Mesenchymal stem cell (in vitro differentiated cells and primary cell): ENCODE measurements at regions not wholly inside any gene's neighbourhood (a gene's known extent, or its start where the extent isn't known, plus 50 kb on each side); places are given as distances from the start of the nearest gene placed in this dataset.

Experiments used
- DNase-seq: peaks from one replicate; pipeline ENCODE4 v3.0.0-alpha.2; 2013
- H2AFZ ChIP-seq: one replicate; pipeline ENCODE4 v1.6.1; 2013; ENCODE audit warnings: low read depth, mild to moderate bottlenecking, control low read depth, inconsistent platforms, low read length, moderate library complexity
- H2AK5ac ChIP-seq: 2 replicates; pipeline ENCODE4 v1.6.1; 2013; ENCODE audit warnings: low read length, moderate library complexity, mild to moderate bottlenecking, inconsistent platforms; ENCODE audit not compliant: severe bottlenecking
- H2BK120ac ChIP-seq: one replicate; pipeline ENCODE4 v1.6.1; 2013; ENCODE audit warnings: low read depth, mild to moderate bottlenecking, inconsistent platforms, low read length, moderate library complexity
- H2BK12ac ChIP-seq, 2 experiments: one replicate each; pipeline ENCODE4 v1.6.1; 2013; ENCODE audit warnings: inconsistent platforms in 2 of 2, low read length in 2 of 2, mild to moderate bottlenecking in 2 of 2, moderate library complexity in 2 of 2, control low read depth in 1 of 2
- H2BK15ac ChIP-seq: one replicate; pipeline ENCODE4 v1.6.1; 2013; ENCODE audit warnings: mild to moderate bottlenecking, low read depth, inconsistent platforms; ENCODE audit not compliant: poor library complexity, severe bottlenecking
- H2BK5ac ChIP-seq: 2 replicates; pipeline ENCODE4 v1.6.1; 2013; ENCODE audit warnings: low read depth, mild to moderate bottlenecking, low read length, control low read depth, inconsistent platforms; ENCODE audit not compliant: poor library complexity, severe bottlenecking
- H3K14ac ChIP-seq, 2 experiments: one replicate each; pipeline ENCODE4 v1.6.1; 2013; ENCODE audit warnings: inconsistent platforms in 2 of 2, low read length in 2 of 2, control low read depth in 1 of 2, mild to moderate bottlenecking in 1 of 2, moderate library complexity in 1 of 2
- H3K18ac ChIP-seq, 2 experiments: one replicate each; pipeline ENCODE4 v1.6.1; 2013; ENCODE audit warnings: inconsistent platforms in 2 of 2, low read length in 2 of 2, control low read depth in 1 of 2, low read depth in 1 of 2, mild to moderate bottlenecking in 1 of 2
- H3K23ac ChIP-seq, 2 experiments: one replicate each; pipeline ENCODE4 v1.6.1; 2013; ENCODE audit warnings: inconsistent platforms in 2 of 2, low read length in 2 of 2, mild to moderate bottlenecking in 2 of 2, moderate library complexity in 2 of 2, control low read depth in 1 of 2
- H3K27ac ChIP-seq: 2 replicates; pipeline ENCODE4 v1.5.1; 2013; ENCODE audit warnings: mild to moderate bottlenecking, moderate library complexity, low read length, control low read depth, inconsistent platforms; ENCODE audit not compliant: poor library complexity, severe bottlenecking
- H3K27me3 ChIP-seq, 2 experiments: 2 replicates each; pipeline versions ENCODE4 v1.6.1 to v1.7.0; 2013; ENCODE audit warnings: low read length in 2 of 2, mild to moderate bottlenecking in 2 of 2, moderate library complexity in 2 of 2, control low read depth in 1 of 2, inconsistent platforms in 1 of 2; ENCODE audit not compliant: control insufficient read depth in 1 of 2, insufficient read depth in 1 of 2
- H3K36me3 ChIP-seq, 2 experiments: 2 replicates each; pipeline versions ENCODE4 v1.6.1 to v1.7.0; 2013; ENCODE audit warnings: low read length in 2 of 2, control low read depth in 1 of 2, inconsistent platforms in 1 of 2, low read depth in 1 of 2, mild to moderate bottlenecking in 1 of 2; ENCODE audit not compliant: insufficient read depth in 2 of 2, control insufficient read depth in 1 of 2
- H3K4ac ChIP-seq, 2 experiments: one replicate each; pipeline ENCODE4 v1.6.1; 2013; ENCODE audit warnings: inconsistent platforms in 2 of 2, low read length in 2 of 2, mild to moderate bottlenecking in 2 of 2, moderate library complexity in 2 of 2, control low read depth in 1 of 2, low read depth in 1 of 2
- H3K4me1 ChIP-seq: 2 replicates; pipeline ENCODE4 v1.6.1; 2013; ENCODE audit warnings: low read depth, low read length, control low read depth; ENCODE audit not compliant: control insufficient read depth, insufficient read depth
- H3K4me2 ChIP-seq: 2 replicates; pipeline ENCODE4 v1.6.1; 2013; ENCODE audit warnings: low read length, mild to moderate bottlenecking, inconsistent platforms; ENCODE audit not compliant: poor library complexity, severe bottlenecking
- H3K4me3 ChIP-seq, 2 experiments: 2 replicates each; pipeline versions ENCODE4 v1.5.1 to v1.7.0; 2013; ENCODE audit warnings: low read length in 2 of 2, mild to moderate bottlenecking in 2 of 2, control low read depth in 1 of 2, low read depth in 1 of 2; ENCODE audit not compliant: insufficient read depth in 1 of 2
- H3K79me1 ChIP-seq: replicated peaks from 2 replicates; pipeline ENCODE4 v1.6.1; 2013; ENCODE audit warnings: mild to moderate bottlenecking, control low read depth, low read length, inconsistent platforms; ENCODE audit not compliant: poor library complexity, severe bottlenecking
- H3K9ac ChIP-seq: 2 replicates; pipeline ENCODE4 v1.7.0; 2013; ENCODE audit warnings: mild to moderate bottlenecking, low read length, moderate library complexity
- H3K9me3 ChIP-seq: 2 replicates; pipeline ENCODE4 v1.7.0; 2013; ENCODE audit warnings: mild to moderate bottlenecking, low read length; ENCODE audit not compliant: control insufficient read depth
- H4K8ac ChIP-seq: one replicate; pipeline ENCODE4 v1.6.1; 2013; ENCODE audit warnings: inconsistent platforms, mild to moderate bottlenecking, low read length, moderate library complexity
- H4K91ac ChIP-seq: one replicate; pipeline ENCODE4 v1.6.1; 2013; ENCODE audit warnings: mild to moderate bottlenecking, low read length, inconsistent platforms
- WGBS: methylation state at CpG from one replicate; pipeline ENCODE4 v1.1.7; 2013; ENCODE audit warnings: mixed read lengths; 5-methylcytosine and 5-hydroxymethylcytosine counted together

- Histone ChIP-seq H2AK5ac (no peak overlapping the region), H2AFZ (no peak overlapping the region), H2BK120ac (no peak overlapping the region), H3K27me3 (no peaks in the 10 kb centered on the region), H3K14ac (peak overlapping the region in 1 of 2 experiments; percentile 9), H3K18ac (no peak overlapping the region), H3K4ac (no peak overlapping the region), H4K8ac (no peak overlapping the region), H3K79me1 (no peaks in the 10 kb centered on the region), H3K4me3 (no peak overlapping the region), H2BK5ac (no peak overlapping the region), H2BK12ac (peak overlapping the region in 1 of 2 experiments; percentile 24), H3K27ac (no peak overlapping the region), H3K4me1 (no peaks in the 10 kb centered on the region), H3K23ac (no peak overlapping the region), H2BK15ac (no peak overlapping the region), H3K36me3 (no peaks in the 10 kb centered on the region), H3K9ac (no peak overlapping the region), H4K91ac (no peak overlapping the region), H3K9me3 (no peaks in the 10 kb centered on the region), H3K4me2 (no peak overlapping the region)
- WGBS, result 92% methylated on average over 4 of the region's 4 CpGs
- no peak for DNase-seq
Observed at GRCh38 chr1:58405660-58406059, 140.9 kb downstream of the OMA1 start.

- Histone ChIP-seq H2BK12ac (no peak overlapping the region), H2AK5ac (no peak overlapping the region), H2BK120ac (no peak overlapping the region), H3K9me3 (no peaks in the 10 kb centered on the region), H2BK15ac (no peak overlapping the region), H3K4me2 (no peak overlapping the region), H4K8ac (no peak overlapping the region), H3K27ac (no peak overlapping the region), H3K4me1 (no peaks in the 10 kb centered on the region), H3K9ac (no peak overlapping the region), H3K4ac (no peak overlapping the region), H3K23ac (no peak overlapping the region), H2AFZ (no peak overlapping the region), H2BK5ac (no peak overlapping the region), H3K18ac (no peak overlapping the region), H3K27me3 (no peaks in the 10 kb centered on the region), H3K79me1 (no peaks in the 10 kb centered on the region), H3K36me3 (no peaks in the 10 kb centered on the region), H3K14ac (no peak overlapping the region), H3K4me3 (no peak overlapping the region), H4K91ac (no peak overlapping the region)
- no peak for DNase-seq
- 88% methylated on average over 1 of the region's 1 CpG for WGBS
Observed at GRCh38 chr1:58403894-58404293, 142.6 kb downstream of the OMA1 start.

- no peaks in the 10 kb centered on the region for H3K79me1 ChIP-seq
- no peak overlapping the region for H2BK12ac ChIP-seq
- no peaks in the 10 kb centered on the region for H3K9me3 ChIP-seq
- no peak overlapping the region for H3K18ac ChIP-seq
- no peak overlapping the region for H3K14ac ChIP-seq
- no peak overlapping the region for H4K8ac ChIP-seq
- WGBS, result 63% methylated on average over 6 of the region's 6 CpGs
- H3K4me1 ChIP-seq, result peaks cover 1% of the 10 kb centered on the region
- no peak overlapping the region for H4K91ac ChIP-seq
- no peak overlapping the region for H3K4ac ChIP-seq
- no peak overlapping the region for H2BK5ac ChIP-seq
- no peak overlapping the region for H2BK15ac ChIP-seq
- no peak overlapping the region for H3K27ac ChIP-seq
- H3K36me3 ChIP-seq, result no peaks in the 10 kb centered on the region
- no peak overlapping the region for H2AFZ ChIP-seq
- H3K4me3 ChIP-seq, result peak overlapping the region in 1 of 2 experiments; percentile 62
- H2AK5ac ChIP-seq, result no peak overlapping the region
- H2BK120ac ChIP-seq, result no peak overlapping the region
- no peak for DNase-seq
- H3K27me3 ChIP-seq, result no peaks in the 10 kb centered on the region
- no peak overlapping the region for H3K23ac ChIP-seq
- H3K4me2 ChIP-seq, result no peak overlapping the region
- H3K9ac ChIP-seq, result peak overlapping the region; percentile 47
Observed at GRCh38 chr1:58402444-58402843, 144.1 kb downstream of the OMA1 start.

GRCh38 chr1:58401991-58402390 lies 144.5 kb downstream of the OMA1 start:
- no peak overlapping the region for H3K23ac ChIP-seq
- H3K4me1 ChIP-seq, result peaks cover 5% of the 10 kb centered on the region
- H2BK15ac ChIP-seq, result no peak overlapping the region
- H2AFZ ChIP-seq, result no peak overlapping the region
- no peak overlapping the region for H3K18ac ChIP-seq
- H2BK120ac ChIP-seq, result no peak overlapping the region
- no peak overlapping the region for H2BK5ac ChIP-seq
- H3K4me3 ChIP-seq, result peak overlapping the region in 1 of 2 experiments; percentile 62
- 62% methylated on average over 4 of the region's 6 CpGs for WGBS
- H2AK5ac ChIP-seq, result no peak overlapping the region
- H3K79me1 ChIP-seq, result no peaks in the 10 kb centered on the region
- no peak overlapping the region for H3K4ac ChIP-seq
- H2BK12ac ChIP-seq, result no peak overlapping the region
- DNase-seq, result no peak
- H4K8ac ChIP-seq, result peak overlapping the region; percentile 68
- no peak overlapping the region for H3K4me2 ChIP-seq
- no peak overlapping the region for H3K27ac ChIP-seq
- H3K14ac ChIP-seq, result no peak overlapping the region
- no peaks in the 10 kb centered on the region for H3K36me3 ChIP-seq
- H3K27me3 ChIP-seq, result no peaks in the 10 kb centered on the region
- peak overlapping the region; percentile 18 for H4K91ac ChIP-seq
- no peaks in the 10 kb centered on the region for H3K9me3 ChIP-seq
- peak overlapping the region; percentile 47 for H3K9ac ChIP-seq
